GM20431 (cell line): ENCODE measurements at regions not wholly inside any gene's neighbourhood (a gene's known extent, or its start where the extent isn't known, plus 50 kb on each side); places are given as distances from the start of the nearest gene placed in this dataset.

Source experiments
- in situ Hi-C: fragments of 300-500 bp; cut with MseI, MboI; formaldehyde crosslinking; loops from one replicate; pipeline ENCODE4 v1.15.0; 2020; ENCODE audit warnings: low sequenced_read_pairs; ENCODE audit not compliant: unreplicated experiment

- in situ Hi-C loops, result no loop called here
Measured at GRCh38 chr12:30006021-30006420, 222.3 kb upstream of the TMTC1 start.

- in situ Hi-C loops, result no loop called here
Measured at GRCh38 chr12:30003321-30003720, 219.6 kb upstream of the TMTC1 start.

GRCh38 chr12:30002677-30003076, 218.9 kb upstream of the TMTC1 start:
- in situ Hi-C loops, result no loop called here

- in situ Hi-C loops, result no loop called here
Measured at GRCh38 chr12:30000401-30000800, 216.7 kb upstream of the TMTC1 start.

GRCh38 chr12:29996993-29997392, 213.3 kb upstream of the TMTC1 start:
- in situ Hi-C loops, result no loop called here

- in situ Hi-C loops, result no loop called here
Measured at GRCh38 chr12:29992366-29992765, 208.6 kb upstream of the TMTC1 start.

GRCh38 chr12:29991924-29992323, 208.2 kb upstream of the TMTC1 start:
- in situ Hi-C loops, result no loop called here

GRCh38 chr12:29990971-29991370, 207.2 kb upstream of the TMTC1 start:
- in situ Hi-C loops, result no loop called here

GRCh38 chr12:29983851-29984250, 200.1 kb upstream of the TMTC1 start:
- in situ Hi-C loops, result no loop called here

- in situ Hi-C loops, result no loop called here
Measured at GRCh38 chr12:29980304-29980703, 196.6 kb upstream of the TMTC1 start.

GRCh38 chr12:29971446-29971845, 187.7 kb upstream of the TMTC1 start:
- in situ Hi-C loops, result no loop called here

GRCh38 chr12:29970501-29970900, 186.8 kb upstream of the TMTC1 start:
- in situ Hi-C loops, result no loop called here

- in situ Hi-C loops, result no loop called here
Measured at GRCh38 chr12:29962276-29963035, 178.7 kb upstream of the TMTC1 start.

- in situ Hi-C loops, result no loop called here
Measured at GRCh38 chr12:29961231-29961630, 177.5 kb upstream of the TMTC1 start.

GRCh38 chr12:29960122-29960521, 176.4 kb upstream of the TMTC1 start:
- in situ Hi-C loops, result no loop called here

GRCh38 chr12:29957835-29958234, 174.1 kb upstream of the TMTC1 start:
- in situ Hi-C loops, result no loop called here

- in situ Hi-C loops, result no loop called here
Measured at GRCh38 chr12:29945904-29946303, 162.2 kb upstream of the TMTC1 start.

GRCh38 chr12:29944269-29945000, 160.7 kb upstream of the TMTC1 start:
- in situ Hi-C loops, result no loop called here

- in situ Hi-C loops, result no loop called here
Measured at GRCh38 chr12:29943683-29944082, 159.9 kb upstream of the TMTC1 start.

- in situ Hi-C loops, result no loop called here
Measured at GRCh38 chr12:29940811-29941210, 157.1 kb upstream of the TMTC1 start.

- in situ Hi-C loops, result no loop called here
Measured at GRCh38 chr12:29930503-29930902, 146.8 kb upstream of the TMTC1 start.

GRCh38 chr12:29929295-29929694, 145.6 kb upstream of the TMTC1 start:
- in situ Hi-C loops, result no loop called here
